ENCODE measurements at regions not wholly inside any gene's neighbourhood (a gene's known extent, or its start where the extent isn't known, plus 50 kb on each side); places are given as distances from the start of the nearest gene placed in this dataset.

- Mint-ChIP-seq H3K36me3 (ENCODE audit: low read depth) (no peaks in the 10 kb centered on the region), H3K4me1 (ENCODE audit: low read depth) (peaks cover 6% of the 10 kb centered on the region)
- intact Hi-C loops (cut with micrococcal nuclease) = no loop called here
These were observed 94.1 kb upstream of the HIVEP3 start for GRCh38 chr1:42012852-42013251.

GRCh38 chr1:42010381-42010780 lies 91.7 kb upstream of the HIVEP3 start:
- no peaks in the 10 kb centered on the region for H3K36me3 Mint-ChIP-seq (ENCODE audit: low read depth)
- H3K4me3 Mint-ChIP-seq = no peak overlapping the region
- H3K27ac Mint-ChIP-seq = no peak overlapping the region
- intact Hi-C loops (cut with micrococcal nuclease) = no loop called here
- H3K9me3 Mint-ChIP-seq = no peaks in the 10 kb centered on the region
- peaks cover 6% of the 10 kb centered on the region for H3K4me1 Mint-ChIP-seq (ENCODE audit: low read depth)
- H3K27me3 Mint-ChIP-seq = no peaks in the 10 kb centered on the region

More at GRCh38 chr1:42012852-42013251, 94.1 kb upstream of the HIVEP3 start:
- H3K27ac Mint-ChIP-seq = no peak overlapping the region
- no peak overlapping the region for H3K4me3 Mint-ChIP-seq
- no peaks in the 10 kb centered on the region for H3K27me3 Mint-ChIP-seq
- H3K9me3 Mint-ChIP-seq = no peaks in the 10 kb centered on the region

- no peak overlapping the region for H3K4me3 Mint-ChIP-seq
- no peaks in the 10 kb centered on the region for H3K9me3 Mint-ChIP-seq
- H3K4me1 Mint-ChIP-seq (ENCODE audit: low read depth) = no peaks in the 10 kb centered on the region
- H3K27me3 Mint-ChIP-seq = no peaks in the 10 kb centered on the region
- intact Hi-C loops (cut with micrococcal nuclease) = no loop called here
- H3K27ac Mint-ChIP-seq = no peak overlapping the region
- no peaks in the 10 kb centered on the region for H3K36me3 Mint-ChIP-seq (ENCODE audit: low read depth)
These were observed 89.5 kb upstream of the HIVEP3 start for GRCh38 chr1:42008264-42008663.

- intact Hi-C loops (cut with micrococcal nuclease) = no loop called here
- Mint-ChIP-seq H3K4me3 (no peak overlapping the region), H3K27ac (no peak overlapping the region), H3K4me1 (ENCODE audit: low read depth) (no peaks in the 10 kb centered on the region), H3K27me3 (no peaks in the 10 kb centered on the region), H3K9me3 (no peaks in the 10 kb centered on the region), H3K36me3 (ENCODE audit: low read depth) (no peaks in the 10 kb centered on the region)
These were observed 88.1 kb upstream of the HIVEP3 start for GRCh38 chr1:42006836-42007235.

- H3K4me1 Mint-ChIP-seq (ENCODE audit: low read depth) = no peaks in the 10 kb centered on the region
- H3K27ac Mint-ChIP-seq = no peak overlapping the region
- H3K27me3 Mint-ChIP-seq = no peaks in the 10 kb centered on the region
- H3K9me3 Mint-ChIP-seq = no peaks in the 10 kb centered on the region
- no peak overlapping the region for H3K4me3 Mint-ChIP-seq
- intact Hi-C loops (cut with micrococcal nuclease) = no loop called here
- no peaks in the 10 kb centered on the region for H3K36me3 Mint-ChIP-seq (ENCODE audit: low read depth)
These were observed 87.4 kb upstream of the HIVEP3 start for GRCh38 chr1:42006093-42006492.

GRCh38 chr1:42005530-42005929 lies 86.8 kb upstream of the HIVEP3 start:
- H3K4me1 Mint-ChIP-seq (ENCODE audit: low read depth) = no peaks in the 10 kb centered on the region
- H3K4me3 Mint-ChIP-seq = no peak overlapping the region
- no peaks in the 10 kb centered on the region for H3K9me3 Mint-ChIP-seq
- intact Hi-C loops (cut with micrococcal nuclease) = no loop called here
- no peaks in the 10 kb centered on the region for H3K36me3 Mint-ChIP-seq (ENCODE audit: low read depth)
- no peak overlapping the region for H3K27ac Mint-ChIP-seq
- no peaks in the 10 kb centered on the region for H3K27me3 Mint-ChIP-seq

GRCh38 chr1:42004860-42005259 lies 86.1 kb upstream of the HIVEP3 start:
- no peaks in the 10 kb centered on the region for H3K4me1 Mint-ChIP-seq (ENCODE audit: low read depth)
- H3K27ac Mint-ChIP-seq = no peak overlapping the region
- intact Hi-C loops (cut with micrococcal nuclease) = no loop called here

GRCh38 chr1:42004322-42004721 lies 85.6 kb upstream of the HIVEP3 start:
- Mint-ChIP-seq H3K4me1 (ENCODE audit: low read depth) (no peaks in the 10 kb centered on the region), H3K9me3 (no peaks in the 10 kb centered on the region), H3K36me3 (ENCODE audit: low read depth) (no peaks in the 10 kb centered on the region), H3K4me3 (no peak overlapping the region), H3K27me3 (no peaks in the 10 kb centered on the region), H3K27ac (no peak overlapping the region)
- intact Hi-C loops (cut with micrococcal nuclease) = no loop called here

More at GRCh38 chr1:42004860-42005259, 86.1 kb upstream of the HIVEP3 start:
- Mint-ChIP-seq H3K4me3 (no peak overlapping the region), H3K27me3 (no peaks in the 10 kb centered on the region), H3K9me3 (no peaks in the 10 kb centered on the region), H3K36me3 (ENCODE audit: low read depth) (no peaks in the 10 kb centered on the region)

GRCh38 chr1:42003433-42003832 lies 84.7 kb upstream of the HIVEP3 start:
- no peak overlapping the region for H3K4me3 Mint-ChIP-seq
- H3K27ac Mint-ChIP-seq = no peak overlapping the region
- no peaks in the 10 kb centered on the region for H3K27me3 Mint-ChIP-seq
- intact Hi-C loops (cut with micrococcal nuclease) = no loop called here
- H3K36me3 Mint-ChIP-seq (ENCODE audit: low read depth) = no peaks in the 10 kb centered on the region
- no peaks in the 10 kb centered on the region for H3K9me3 Mint-ChIP-seq
- H3K4me1 Mint-ChIP-seq (ENCODE audit: low read depth) = no peaks in the 10 kb centered on the region

- Mint-ChIP-seq H3K9me3 (no peaks in the 10 kb centered on the region), H3K27ac (no peak overlapping the region), H3K27me3 (no peaks in the 10 kb centered on the region), H3K4me3 (no peak overlapping the region), H3K36me3 (ENCODE audit: low read depth) (no peaks in the 10 kb centered on the region), H3K4me1 (ENCODE audit: low read depth) (no peaks in the 10 kb centered on the region)
- intact Hi-C loops (cut with micrococcal nuclease) = no loop called here
These were observed 83.5 kb upstream of the HIVEP3 start for GRCh38 chr1:42002220-42002619.

GRCh38 chr1:42000766-42001165 lies 82.0 kb upstream of the HIVEP3 start:
- H3K9me3 Mint-ChIP-seq = no peaks in the 10 kb centered on the region
- H3K27ac Mint-ChIP-seq = no peak overlapping the region
- no peaks in the 10 kb centered on the region for H3K36me3 Mint-ChIP-seq (ENCODE audit: low read depth)
- H3K27me3 Mint-ChIP-seq = no peaks in the 10 kb centered on the region
- intact Hi-C loops (cut with micrococcal nuclease) = no loop called here
- H3K4me1 Mint-ChIP-seq (ENCODE audit: low read depth) = no peaks in the 10 kb centered on the region
- no peak overlapping the region for H3K4me3 Mint-ChIP-seq

- no peaks in the 10 kb centered on the region for H3K4me1 Mint-ChIP-seq (ENCODE audit: low read depth)
- H3K27me3 Mint-ChIP-seq = no peaks in the 10 kb centered on the region
These were observed 81.2 kb upstream of the HIVEP3 start for GRCh38 chr1:41999884-42000283.

GRCh38 chr1:41998250-41998649 lies 79.5 kb upstream of the HIVEP3 start:
- Mint-ChIP-seq H3K36me3 (ENCODE audit: low read depth) (no peaks in the 10 kb centered on the region), H3K4me3 (no peak overlapping the region), H3K27ac (no peak overlapping the region), H3K9me3 (no peaks in the 10 kb centered on the region), H3K27me3 (no peaks in the 10 kb centered on the region), H3K4me1 (ENCODE audit: low read depth) (no peaks in the 10 kb centered on the region)
- intact Hi-C loops (cut with micrococcal nuclease) = no loop called here

More at GRCh38 chr1:41999884-42000283, 81.2 kb upstream of the HIVEP3 start:
- Mint-ChIP-seq H3K9me3 (no peaks in the 10 kb centered on the region), H3K27ac (no peak overlapping the region), H3K4me3 (no peak overlapping the region), H3K36me3 (ENCODE audit: low read depth) (no peaks in the 10 kb centered on the region)
- intact Hi-C loops (cut with micrococcal nuclease) = no loop called here

GRCh38 chr1:41997153-41997552 lies 78.4 kb upstream of the HIVEP3 start:
- Mint-ChIP-seq H3K36me3 (ENCODE audit: low read depth) (no peaks in the 10 kb centered on the region), H3K27me3 (no peaks in the 10 kb centered on the region), H3K4me1 (ENCODE audit: low read depth) (no peaks in the 10 kb centered on the region), H3K27ac (no peak overlapping the region), H3K4me3 (no peak overlapping the region), H3K9me3 (no peaks in the 10 kb centered on the region)
- intact Hi-C loops (cut with micrococcal nuclease) = no loop called here

- Mint-ChIP-seq H3K36me3 (ENCODE audit: low read depth) (no peaks in the 10 kb centered on the region), H3K27ac (no peak overlapping the region), H3K4me1 (ENCODE audit: low read depth) (no peaks in the 10 kb centered on the region), H3K9me3 (no peaks in the 10 kb centered on the region), H3K27me3 (no peaks in the 10 kb centered on the region), H3K4me3 (no peak overlapping the region)
- intact Hi-C loops (cut with micrococcal nuclease) = no loop called here
These were observed 76.9 kb upstream of the HIVEP3 start for GRCh38 chr1:41995441-41996130.

Data from dendritic cell treated with granulocyte-macrophage colony-stimulating factor and Interleukin-4, amounts not matched to agents 40 ng/mL and 50 ng/mL, for 4 days (primary cell).